ENCODE measurements at regions not wholly inside any gene's neighbourhood (a gene's known extent, or its start where the extent isn't known, plus 50 kb on each side); places are given as distances from the start of the nearest gene placed in this dataset.

DNA sequence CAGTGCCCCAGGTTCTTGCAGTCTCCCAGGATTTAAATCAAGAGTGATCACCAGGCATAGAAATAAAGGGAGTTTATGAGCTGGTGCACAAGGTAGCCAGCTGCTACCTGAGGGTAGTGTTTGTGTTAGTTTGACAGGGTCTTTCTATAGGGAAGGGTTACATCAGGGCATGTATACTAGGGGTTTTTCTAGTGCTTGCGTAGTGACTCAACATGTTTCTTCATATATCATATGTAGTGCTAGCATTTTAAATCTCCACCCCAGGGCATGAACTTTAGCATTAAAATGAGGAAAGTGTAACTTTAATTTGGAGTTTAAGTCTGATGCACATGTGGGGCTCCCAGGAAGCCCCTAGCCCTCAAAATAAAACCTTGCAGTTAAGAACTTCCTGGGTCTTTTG, 86.5 kb upstream of the TNR start:
- WGBS (ENCODE audit: extremely low coverage, insufficient read length, low lambda C conversion rate), result no CpG with 5 or more reads among the region's 1 CpG

More for the DNA sequence above, 86.5 kb upstream of the TNR start:
- DNase-seq, result no peak
- Histone ChIP-seq H2BK15ac (ENCODE audit: low read depth, low read length) (no peak overlapping the region), H4K20me1 (ENCODE audit: control insufficient read depth, insufficient read depth, insufficient read length) (no peaks in the 10 kb centered on the region), H3K27ac (ENCODE audit: insufficient read length, low read depth, low read length) (no peak overlapping the region), H4K91ac (ENCODE audit: insufficient read length, low read depth, low read length) (no peak overlapping the region), H3T11ph (ENCODE audit: low read length) (no peak overlapping the region), H3K79me2 (ENCODE audit: insufficient read depth, low read length) (no peaks in the 10 kb centered on the region), H4K5ac (ENCODE audit: insufficient read length, low read depth, low read length) (no peak overlapping the region), H2BK12ac (ENCODE audit: insufficient read length, low read depth, low read length) (no peak overlapping the region), H3K9me3 (ENCODE audit: control insufficient read depth, low read depth, low read length) (no peaks in the 10 kb centered on the region), H3K23ac (ENCODE audit: insufficient read length, low read depth, low read length) (no peak overlapping the region), H3K18ac (ENCODE audit: insufficient read length, low read depth, low read length) (no peak overlapping the region), H3K4me2 (ENCODE audit: insufficient read depth, insufficient read length, low read length) (no peak overlapping the region), H3K4ac (ENCODE audit: low read depth, low read length) (no peak overlapping the region), H3K79me1 (ENCODE audit: insufficient read depth, low read depth, low read length, poor library complexity, severe bottlenecking) (no peaks in the 10 kb centered on the region), H2BK20ac (ENCODE audit: low read depth, low read length, poor library complexity, severe bottlenecking) (no peak overlapping the region), H2AFZ (ENCODE audit: low read length) (no peak overlapping the region), H3K14ac (ENCODE audit: insufficient read depth, low read length) (no peak overlapping the region), H2BK5ac (ENCODE audit: insufficient read length, low read length) (no peak overlapping the region), H3K23me2 (ENCODE audit: insufficient read length, low read depth, low read length, poor library complexity, severe bottlenecking) (no peaks in the 10 kb centered on the region), H2AK5ac (ENCODE audit: insufficient read length, low read length) (no peak overlapping the region), H3K9ac (ENCODE audit: extremely low read depth, insufficient read length, low read length) (no peak overlapping the region), H3K27me3 (ENCODE audit: insufficient read depth, low read length) (no peaks in the 10 kb centered on the region), H3K4me1 (ENCODE audit: insufficient read depth, low read length) (peaks cover 4% of the 10 kb centered on the region; the same call in 1 of the 2 replicates), H3K56ac (ENCODE audit: insufficient read length, low read depth, low read length) (no peak overlapping the region), H2BK120ac (ENCODE audit: low read depth, low read length, poor library complexity, severe bottlenecking) (no peak overlapping the region), H4K8ac (replicated peaks; ENCODE audit: insufficient read length, low read depth, low read length) (no peak overlapping the region)
- TF ChIP-seq CTCF (conservative IDR thresholded peaks at IDR 0.05), result no peak
- Mint-ChIP-seq H3K4me3 (no peak overlapping the region), H3K36me3 (ENCODE audit: insufficient read depth in 1 of 3, low read depth in 3 of 3) (peaks cover 9 to 21% (median 12%) of the 10 kb centered on the region in 3 experiments), H3K27ac (no peak overlapping the region), H3K4me1 (peaks cover 30 to 38% of the 10 kb centered on the region in 2 experiments), H3K27me3 (ENCODE audit: low read depth) (no peaks in the 10 kb centered on the region; the same call in 1 of the 2 replicates), H3K9me3 (peaks cover 14 to 22% of the 10 kb centered on the region in 2 experiments)

Measured in H9 (cell line).